ENCODE measurements at regions not wholly inside any gene's neighbourhood (a gene's known extent, or its start where the extent isn't known, plus 50 kb on each side); places are given as distances from the start of the nearest gene placed in this dataset.

DNA sequence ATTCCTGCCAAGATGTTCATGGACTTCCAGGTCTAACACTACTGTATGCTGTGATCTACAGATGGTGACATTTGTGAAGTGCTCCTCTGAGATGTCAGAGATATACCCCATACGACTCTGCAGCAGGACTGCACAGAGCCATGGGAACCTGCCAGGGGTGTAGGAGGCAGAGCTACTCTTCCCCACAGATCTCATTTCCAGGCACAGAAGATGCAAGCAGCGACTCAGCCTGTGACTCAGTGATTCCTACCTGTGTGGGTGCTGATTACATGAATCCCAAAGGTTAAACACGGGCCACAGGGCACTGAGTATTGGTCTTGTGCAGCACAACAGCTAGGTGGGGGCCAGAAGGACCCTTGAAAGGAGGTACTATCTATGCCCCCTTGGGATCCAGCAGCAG, 137.0 kb upstream of the SOX9 start:
- H3K27ac ChIP-seq = no peak overlapping the region
- no peaks in the 10 kb centered on the region for H3K27me3 ChIP-seq (replicated peaks; ENCODE audit: insufficient read depth)
- intact Hi-C loops (cut with DNase I) = no loop called here
- no peak for DNase-seq (ENCODE audit: low spot score)
- no peak overlapping the region for H3K4me3 ChIP-seq
- no peaks in the 10 kb centered on the region for H3K36me3 ChIP-seq
- no peaks in the 10 kb centered on the region for H3K4me1 ChIP-seq (replicated peaks)
- TF ChIP-seq POLR2A (IDR thresholded peaks at IDR 0.05) = no peak
- no peak for TF ChIP-seq POLR2AphosphoS5 (IDR thresholded peaks at IDR 0.05)
- TF ChIP-seq, protein P1, sequence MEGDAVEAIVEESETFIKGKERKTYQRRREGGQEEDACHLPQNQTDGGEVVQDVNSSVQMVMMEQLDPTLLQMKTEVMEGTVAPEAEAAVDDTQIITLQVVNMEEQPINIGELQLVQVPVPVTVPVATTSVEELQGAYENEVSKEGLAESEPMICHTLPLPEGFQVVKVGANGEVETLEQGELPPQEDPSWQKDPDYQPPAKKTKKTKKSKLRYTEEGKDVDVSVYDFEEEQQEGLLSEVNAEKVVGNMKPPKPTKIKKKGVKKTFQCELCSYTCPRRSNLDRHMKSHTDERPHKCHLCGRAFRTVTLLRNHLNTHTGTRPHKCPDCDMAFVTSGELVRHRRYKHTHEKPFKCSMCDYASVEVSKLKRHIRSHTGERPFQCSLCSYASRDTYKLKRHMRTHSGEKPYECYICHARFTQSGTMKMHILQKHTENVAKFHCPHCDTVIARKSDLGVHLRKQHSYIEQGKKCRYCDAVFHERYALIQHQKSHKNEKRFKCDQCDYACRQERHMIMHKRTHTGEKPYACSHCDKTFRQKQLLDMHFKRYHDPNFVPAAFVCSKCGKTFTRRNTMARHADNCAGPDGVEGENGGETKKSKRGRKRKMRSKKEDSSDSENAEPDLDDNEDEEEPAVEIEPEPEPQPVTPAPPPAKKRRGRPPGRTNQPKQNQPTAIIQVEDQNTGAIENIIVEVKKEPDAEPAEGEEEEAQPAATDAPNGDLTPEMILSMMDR (IDR thresholded peaks at IDR 0.05) = no peak
- no peaks in the 10 kb centered on the region for H3K9me3 ChIP-seq
- 67% methylated on average over 3 of the region's 3 CpGs for WGBS

DNA sequence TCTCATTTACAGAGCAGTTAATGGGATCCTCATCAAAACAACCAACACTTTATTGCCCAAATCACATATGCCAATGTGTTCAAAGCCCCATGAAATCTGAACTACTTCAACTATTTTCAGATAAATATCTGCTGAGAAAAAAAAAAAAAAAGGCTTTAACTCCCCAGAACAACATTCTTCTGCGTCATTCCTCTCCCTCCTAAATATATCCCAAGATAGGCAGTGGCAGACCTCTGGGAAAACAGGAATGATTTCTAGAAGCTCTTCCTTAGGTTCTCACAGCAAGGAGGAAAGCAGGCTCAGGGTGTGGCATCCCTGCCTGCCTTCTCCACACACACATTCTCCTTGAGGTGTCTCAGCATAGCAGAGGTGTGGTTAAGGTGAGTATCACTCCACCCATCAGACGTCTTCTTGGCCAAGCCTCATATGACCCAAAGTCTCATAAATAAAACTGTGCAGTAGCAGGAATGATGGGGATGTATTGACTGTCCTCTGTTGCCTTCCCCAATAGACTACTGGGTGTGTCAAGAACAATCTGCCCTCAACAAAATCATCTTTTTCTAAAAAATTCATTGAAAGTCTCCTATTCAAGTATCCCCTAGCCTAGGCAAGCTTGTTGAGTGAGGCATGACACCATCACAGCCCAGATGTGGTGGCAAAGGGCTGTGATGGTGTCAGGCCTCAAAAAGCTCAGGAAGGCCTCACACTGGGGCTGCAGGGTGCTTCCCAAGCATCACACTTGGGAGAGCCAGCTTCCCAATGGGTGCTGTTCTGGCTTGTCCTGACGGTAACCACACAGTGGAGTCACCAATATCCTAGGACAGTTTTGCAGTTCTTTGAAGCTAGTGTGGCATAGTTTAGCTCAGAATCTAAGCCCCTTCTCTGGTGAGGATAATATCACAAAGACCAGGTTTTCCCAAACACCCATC, 135.4 kb upstream of the SOX9 start:
- Histone ChIP-seq H3K9me3 (no peaks in the 10 kb centered on the region), H3K4me1 (replicated peaks) (no peaks in the 10 kb centered on the region), H3K27ac (no peak overlapping the region), H3K36me3 (no peaks in the 10 kb centered on the region), H3K27me3 (replicated peaks; ENCODE audit: insufficient read depth) (no peaks in the 10 kb centered on the region), H3K4me3 (no peak overlapping the region)
- no peak for DNase-seq (ENCODE audit: low spot score)
- WGBS = 63% methylated on average over 3 of the region's 3 CpGs
- TF ChIP-seq POLR2AphosphoS5 (IDR thresholded peaks at IDR 0.05) (no peak), POLR2A (IDR thresholded peaks at IDR 0.05) (no peak)
- TF ChIP-seq, protein P1 (IDR thresholded peaks at IDR 0.05) = no peak
- intact Hi-C loops (cut with DNase I) = no loop called here

DNA sequence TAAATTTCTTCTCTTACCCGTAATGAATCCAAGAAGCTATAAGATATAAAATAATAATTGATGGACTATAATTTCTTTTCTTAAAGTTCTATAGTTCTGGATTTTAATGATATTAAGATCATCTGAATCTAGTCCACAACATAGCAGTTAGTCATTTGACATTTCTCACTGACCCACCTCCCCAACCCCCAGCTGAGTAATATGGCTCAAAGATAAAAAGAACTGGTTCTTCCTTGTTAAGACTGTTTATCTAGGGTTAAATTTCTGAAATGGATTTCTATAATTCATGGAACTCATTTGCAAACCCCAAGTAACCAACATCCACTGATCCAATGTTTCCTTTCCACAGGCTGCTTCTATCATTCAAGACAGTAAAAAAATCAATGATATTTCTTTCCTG, 133.9 kb upstream of the SOX9 start:
- 89% methylated on average over 1 of the region's 1 CpG for WGBS
- H3K9me3 ChIP-seq = no peaks in the 10 kb centered on the region
- H3K27me3 ChIP-seq (replicated peaks; ENCODE audit: insufficient read depth) = no peaks in the 10 kb centered on the region
- H3K27ac ChIP-seq = no peak overlapping the region
- H3K36me3 ChIP-seq = no peaks in the 10 kb centered on the region
- H3K4me3 ChIP-seq = no peak overlapping the region
- no peak for DNase-seq (ENCODE audit: low spot score)
- TF ChIP-seq, protein P1 (IDR thresholded peaks at IDR 0.05) = no peak
- TF ChIP-seq POLR2AphosphoS5 (IDR thresholded peaks at IDR 0.05) (no peak), POLR2A (IDR thresholded peaks at IDR 0.05) (no peak)
- intact Hi-C loops (cut with DNase I) = no loop called here
- H3K4me1 ChIP-seq (replicated peaks) = no peaks in the 10 kb centered on the region

DNA sequence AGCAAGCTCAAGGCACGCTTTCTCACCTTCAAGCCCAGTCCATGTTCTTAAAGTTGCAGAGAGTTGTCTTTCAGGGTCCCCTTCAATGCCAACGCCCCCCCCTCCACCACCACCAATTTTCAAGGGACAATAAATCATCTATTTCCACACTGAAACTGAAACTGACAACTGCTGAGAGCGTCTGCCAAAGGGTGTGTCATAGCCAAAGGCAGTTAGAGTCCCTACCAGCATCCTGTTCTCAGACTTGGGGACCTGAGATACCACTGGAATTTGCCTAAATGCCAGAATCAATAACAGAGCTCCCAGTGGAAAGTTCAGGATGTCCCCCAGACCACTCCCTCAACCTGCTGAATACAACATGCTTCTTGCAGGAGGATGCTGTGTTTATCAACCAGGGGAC, 133.2 kb upstream of the SOX9 start:
- H3K9me3 ChIP-seq = no peaks in the 10 kb centered on the region
- WGBS = 37% methylated on average over 3 of the region's 3 CpGs
- TF ChIP-seq, protein P1 (IDR thresholded peaks at IDR 0.05) = no peak
- TF ChIP-seq POLR2A (IDR thresholded peaks at IDR 0.05) = no peak
- no peak for TF ChIP-seq POLR2AphosphoS5 (IDR thresholded peaks at IDR 0.05)
- H3K4me3 ChIP-seq = no peak overlapping the region
- intact Hi-C loops (cut with DNase I) = no loop called here
- no peaks in the 10 kb centered on the region for H3K36me3 ChIP-seq
- no peaks in the 10 kb centered on the region for H3K27me3 ChIP-seq (replicated peaks; ENCODE audit: insufficient read depth)
- DNase-seq (ENCODE audit: low spot score) = no peak
- no peaks in the 10 kb centered on the region for H3K4me1 ChIP-seq (replicated peaks)
- H3K27ac ChIP-seq = no peak overlapping the region

DNA sequence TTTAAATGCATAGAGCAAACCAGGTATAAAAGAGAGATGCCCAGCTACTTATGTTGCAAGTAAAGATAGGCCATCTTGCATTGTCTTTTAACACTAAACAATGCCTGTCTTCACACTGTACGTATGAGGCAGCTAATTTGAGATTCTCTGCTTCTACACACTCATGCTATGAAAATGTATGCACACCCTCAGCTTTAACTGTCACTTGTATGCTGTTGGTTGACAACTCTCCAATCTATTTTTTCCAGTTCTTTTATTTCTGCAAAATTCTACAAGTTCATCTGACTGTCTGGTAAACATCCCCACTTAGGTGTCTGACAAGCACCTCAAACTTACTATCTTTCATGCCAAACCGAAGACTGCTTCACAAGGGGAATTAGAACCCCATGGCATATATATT, 131.7 kb upstream of the SOX9 start:
- 81% methylated on average over 2 of the region's 2 CpGs for WGBS
- Histone ChIP-seq H3K4me3 (no peak overlapping the region), H3K36me3 (no peaks in the 10 kb centered on the region), H3K4me1 (replicated peaks) (no peaks in the 10 kb centered on the region), H3K9me3 (no peaks in the 10 kb centered on the region), H3K27me3 (replicated peaks; ENCODE audit: insufficient read depth) (no peaks in the 10 kb centered on the region), H3K27ac (no peak overlapping the region)
- TF ChIP-seq POLR2A (IDR thresholded peaks at IDR 0.05) (no peak), POLR2AphosphoS5 (IDR thresholded peaks at IDR 0.05) (no peak)
- TF ChIP-seq, protein P1 (IDR thresholded peaks at IDR 0.05) = no peak
- intact Hi-C loops (cut with DNase I) = no loop called here
- DNase-seq (ENCODE audit: low spot score) = no peak
